ENCODE measurements at regions not wholly inside any gene's neighbourhood (a gene's known extent, or its start where the extent isn't known, plus 50 kb on each side); places are given as distances from the start of the nearest gene placed in this dataset.

DNA sequence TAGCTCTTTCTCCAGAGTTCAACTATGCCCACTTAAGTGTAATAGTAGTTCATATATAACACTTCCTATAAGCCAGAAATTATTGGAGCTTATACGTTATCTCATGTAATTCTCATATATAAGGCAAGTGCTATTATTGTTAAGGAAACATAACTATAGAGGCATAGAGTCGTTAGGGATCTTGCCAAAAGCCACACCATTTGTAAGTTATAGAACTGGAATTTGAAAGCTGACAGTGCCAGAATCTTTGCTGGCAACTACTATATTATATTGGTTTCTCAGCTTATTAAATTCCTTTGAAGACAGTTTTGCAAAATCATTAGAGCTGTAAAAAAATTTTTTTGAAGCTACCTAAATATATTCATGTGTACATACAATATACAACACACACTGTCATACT, 51.0 kb upstream of the MBNL2 start:
- TF ChIP-seq TAF1 (IDR thresholded peaks at IDR 0.05; ENCODE audit: borderline replicate concordance, low read depth, low read length) (no peak), POLR2A (IDR thresholded peaks at IDR 0.05; ENCODE audit: low read depth, low read length) (no peak), POLR2AphosphoS5 (IDR thresholded peaks at IDR 0.05; ENCODE audit: low read depth, low read length) (no peak)

Measured in GM12892 (cell line).